GM19043 (cell line): ENCODE measurements at regions not wholly inside any gene's neighbourhood (a gene's known extent, or its start where the extent isn't known, plus 50 kb on each side); places are given as distances from the start of the nearest gene placed in this dataset.

Experiments used
- ATAC-seq: cut with Tn5 transposase; IDR thresholded peaks from one replicate; pipeline ENCODE4 v1.9.1; 2021; ENCODE audit warnings: low read depth; ENCODE audit not compliant: unreplicated experiment

DNA sequence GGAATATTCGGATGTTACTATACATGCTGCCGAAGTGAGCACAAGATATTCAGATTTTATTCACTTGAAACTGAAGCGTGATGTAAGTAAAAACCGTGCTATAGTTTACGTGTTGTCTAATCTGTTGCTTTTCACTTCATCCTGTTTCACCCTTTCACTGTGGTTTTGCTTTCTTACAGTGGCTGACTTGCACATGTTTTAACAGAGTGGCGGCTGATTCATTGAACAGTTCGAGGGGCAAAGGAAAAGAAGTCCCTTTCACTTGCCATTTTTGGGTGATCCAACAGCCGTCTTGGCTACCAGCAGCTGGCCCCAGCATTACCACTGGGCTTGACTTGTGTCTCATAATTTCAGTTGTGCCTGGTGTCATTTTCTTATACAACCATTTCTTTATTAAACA is 134.0 kb downstream of the IRX1 start:
- no peak for ATAC-seq

- no peak for ATAC-seq
Observed at GRCh38 chr5:3734632-3735031, 139.0 kb downstream of the IRX1 start.

DNA sequence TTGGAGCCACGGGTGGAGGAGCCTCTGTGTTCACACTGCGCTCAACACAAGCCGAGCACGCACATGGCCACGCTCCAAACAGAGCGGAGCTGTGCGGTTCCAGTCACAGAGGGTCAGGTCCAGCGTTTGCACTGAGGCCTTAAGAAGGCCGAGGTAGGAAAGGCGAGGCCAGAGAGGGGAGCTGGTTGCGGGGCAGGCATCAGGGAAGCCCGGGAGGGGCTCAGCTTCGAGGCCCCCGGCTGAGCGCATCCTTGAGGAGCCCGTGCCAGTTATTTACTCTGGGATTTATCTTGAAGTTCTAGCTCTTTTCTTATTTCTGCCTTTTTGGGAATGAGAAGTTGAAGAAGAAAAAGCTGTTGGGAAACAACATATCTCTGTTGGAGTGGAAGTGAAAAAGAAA is 140.8 kb downstream of the IRX1 start:
- no peak for ATAC-seq

DNA sequence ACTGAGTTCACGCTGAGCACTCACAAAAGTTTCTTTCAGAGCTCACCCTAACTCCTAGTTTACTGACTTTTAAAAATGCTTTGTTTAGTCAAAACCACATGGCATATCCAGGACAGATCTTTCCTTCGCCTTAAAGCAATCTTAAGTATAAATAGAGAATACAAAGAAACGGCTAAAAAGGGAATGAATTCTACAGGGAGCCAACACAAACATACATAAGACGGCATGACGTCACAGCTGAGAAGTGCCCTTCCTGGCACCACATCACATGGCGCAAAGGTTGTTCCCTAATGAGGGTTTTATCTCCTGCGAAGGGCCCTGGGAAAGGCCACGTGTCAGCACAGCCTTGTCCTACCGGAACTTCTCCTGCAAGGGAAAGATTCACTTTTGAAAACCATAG is 141.3 kb downstream of the IRX1 start:
- ATAC-seq, result no peak

GRCh38 chr5:3738919-3739318 is 143.3 kb downstream of the IRX1 start:
- ATAC-seq, result no peak

DNA sequence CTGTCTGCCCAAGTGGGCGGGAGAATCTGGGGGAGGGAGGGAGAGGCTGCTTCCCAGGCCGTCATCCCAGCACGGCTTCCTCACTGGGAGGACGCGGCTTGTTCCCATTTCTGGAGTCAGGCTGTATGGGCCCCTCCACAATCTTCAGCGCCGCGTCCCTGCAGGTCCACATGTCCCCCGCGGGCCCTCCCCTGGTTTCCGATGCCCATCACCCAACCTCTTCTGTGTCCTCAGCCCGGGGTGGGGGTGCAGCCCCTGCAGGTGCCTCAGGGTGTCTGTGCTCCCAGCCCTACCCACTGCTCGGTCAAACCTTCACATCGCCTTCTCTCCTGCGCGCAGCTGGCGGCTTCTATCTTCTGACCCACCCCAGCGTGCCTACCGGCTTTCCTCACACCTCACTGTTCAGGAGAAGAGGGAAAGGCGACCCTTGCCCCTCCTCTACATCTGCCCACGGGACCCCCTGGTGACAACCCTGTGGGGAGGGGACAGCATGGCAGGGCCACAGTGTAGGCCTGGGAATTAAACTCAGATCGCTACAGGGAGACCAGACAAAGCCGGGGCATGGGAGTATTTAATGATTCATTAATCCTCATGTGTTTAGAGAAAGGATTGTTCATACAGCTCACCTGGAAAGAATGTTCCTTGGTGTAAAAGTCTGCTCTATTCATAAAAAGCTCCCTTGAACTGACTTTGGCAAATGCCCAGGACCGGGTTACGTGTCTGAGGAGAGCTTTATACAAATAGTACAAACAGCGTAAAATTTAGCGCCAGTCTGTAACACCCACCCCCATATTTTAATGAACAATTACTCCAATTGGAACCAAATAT is 145.1 kb downstream of the IRX1 start:
- no peak for ATAC-seq

GRCh38 chr5:3741374-3741770 is 145.7 kb downstream of the IRX1 start:
- no peak for ATAC-seq

GRCh38 chr5:3742750-3743149 is 147.1 kb downstream of the IRX1 start:
- ATAC-seq, result no peak

DNA sequence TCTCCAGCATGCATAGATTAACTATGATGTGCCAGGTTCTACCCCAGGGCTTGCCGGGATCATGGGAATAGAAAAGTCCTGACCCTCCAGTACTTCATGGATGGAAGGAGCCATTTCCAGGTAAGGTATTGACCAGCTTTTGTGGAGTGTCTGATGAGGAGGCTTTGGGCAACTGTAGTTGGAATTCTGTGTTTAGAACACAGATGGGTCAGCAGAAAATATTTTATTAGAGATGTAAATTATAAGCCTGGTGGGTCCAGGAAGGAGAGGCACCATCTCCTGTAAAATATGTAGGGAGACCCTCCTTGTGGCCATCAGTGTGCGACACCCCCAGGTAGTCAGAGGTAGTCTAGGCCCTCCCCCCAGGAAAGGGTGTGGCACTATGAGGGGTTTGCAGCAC is 156.2 kb downstream of the IRX1 start:
- no peak for ATAC-seq

DNA sequence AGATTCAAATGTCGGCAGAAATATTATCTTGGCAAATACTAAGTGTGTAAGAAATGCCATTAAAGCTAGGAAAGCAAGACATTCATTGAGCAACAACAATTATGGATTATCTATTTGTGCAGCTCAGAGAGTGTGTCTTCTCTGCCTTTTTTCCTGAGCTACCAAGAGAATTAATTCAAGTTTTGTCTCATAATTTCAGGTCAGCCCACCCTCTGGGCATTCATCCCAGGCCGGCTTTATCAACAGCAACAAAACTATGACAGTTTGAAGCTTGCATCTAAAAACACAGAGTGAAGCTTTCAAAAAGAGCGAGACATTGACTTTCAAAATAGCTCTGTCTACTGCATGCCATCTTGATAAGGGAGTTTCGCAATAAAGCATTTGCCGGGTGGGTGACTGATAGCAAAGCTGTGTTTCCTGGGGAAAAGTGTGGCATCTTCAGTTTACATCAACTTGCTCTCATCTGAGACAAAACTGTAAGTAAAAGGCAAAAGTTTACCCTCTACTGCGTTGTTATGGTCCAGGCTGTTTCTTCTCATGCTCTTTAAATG is 182.4 kb downstream of the IRX1 start:
- ATAC-seq, result no peak

DNA sequence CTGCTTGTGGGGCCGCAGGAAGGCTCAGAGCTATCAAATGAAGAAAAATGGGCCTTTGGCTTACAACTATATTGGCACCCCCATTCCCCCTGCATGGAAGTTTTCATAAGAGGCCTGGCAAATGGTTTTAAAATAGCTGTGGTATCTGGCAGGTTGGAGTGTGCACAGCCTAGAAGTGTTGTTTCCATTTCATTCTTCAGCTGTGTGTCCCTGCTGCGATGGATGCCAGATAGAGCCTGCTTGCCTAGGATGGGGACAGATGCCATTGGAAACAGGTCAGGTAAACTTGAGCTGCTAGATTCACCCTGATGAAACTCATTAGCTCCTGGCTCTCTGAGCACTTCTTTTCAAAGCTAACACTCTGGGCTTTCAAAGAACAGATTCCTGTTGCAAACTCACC is 183.3 kb downstream of the IRX1 start:
- no peak for ATAC-seq

- ATAC-seq, result no peak
Observed at GRCh38 chr5:3780278-3780677, 184.6 kb downstream of the IRX1 start.

DNA sequence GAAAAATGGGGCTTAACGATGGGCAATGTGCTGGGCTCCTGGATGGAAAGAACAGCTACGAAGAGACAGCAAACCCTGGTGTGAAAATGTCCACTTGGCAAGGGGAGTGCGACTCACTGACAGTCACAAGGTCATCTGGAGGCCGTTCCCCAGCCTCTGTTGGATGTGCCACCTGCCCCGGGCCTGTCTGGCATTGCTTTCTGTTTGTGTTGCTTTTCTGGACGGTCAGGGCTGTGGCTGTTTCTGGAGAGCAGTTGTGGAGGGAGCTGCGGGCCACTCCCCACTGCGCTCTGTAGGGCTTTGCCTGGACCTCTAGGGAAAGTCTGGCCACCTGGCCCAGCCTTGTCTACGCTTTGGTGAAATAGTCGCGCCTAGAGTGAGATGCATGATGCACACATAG is 185.3 kb downstream of the IRX1 start:
- no peak for ATAC-seq

DNA sequence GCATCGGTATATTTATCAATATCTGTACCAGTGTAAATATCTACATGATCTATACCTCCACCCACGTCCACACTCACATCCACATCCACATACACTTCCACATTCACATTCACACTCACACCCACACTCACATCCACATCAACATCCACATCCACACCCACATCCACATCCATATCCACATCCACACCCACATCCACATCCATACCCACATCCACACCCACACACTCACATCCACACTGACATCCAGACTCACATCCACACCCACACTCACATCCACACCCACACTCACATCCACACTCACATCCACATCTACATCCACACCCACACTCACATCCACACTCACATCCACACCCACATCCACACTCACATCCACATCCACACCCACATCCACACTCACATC is 189.2 kb downstream of the IRX1 start:
- no peak for ATAC-seq

- ATAC-seq, result no peak
Observed at GRCh38 chr5:3786165-3786564, 190.5 kb downstream of the IRX1 start.

DNA sequence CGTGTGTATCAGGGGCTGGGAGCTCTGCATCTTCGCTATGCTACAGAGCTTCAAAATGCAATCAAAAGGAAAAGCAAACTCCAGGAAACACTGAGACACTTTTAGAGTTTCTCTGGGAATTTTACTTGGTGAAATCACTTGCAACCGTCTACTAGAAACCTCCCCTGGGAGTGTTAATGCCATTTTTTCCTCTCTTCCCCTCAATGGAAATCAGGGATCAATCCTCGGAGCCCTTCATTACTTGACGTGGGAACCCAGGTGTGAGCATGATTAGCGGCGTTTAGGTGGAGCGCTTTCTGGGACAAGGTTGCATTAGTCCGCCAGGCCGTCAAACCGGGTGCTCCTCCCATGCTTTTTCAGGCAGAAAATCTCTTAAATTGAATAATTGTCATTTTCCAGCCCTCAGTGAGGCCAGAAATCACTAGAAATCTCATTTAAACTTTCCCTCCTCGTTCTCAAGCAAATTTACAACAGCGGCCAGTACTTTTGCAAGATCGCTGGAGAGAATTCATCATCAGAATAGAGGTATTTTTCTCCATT is 191.3 kb downstream of the IRX1 start:
- ATAC-seq, result no peak

- ATAC-seq, result no peak
Observed at GRCh38 chr5:3787604-3788003, 192.0 kb downstream of the IRX1 start.

DNA sequence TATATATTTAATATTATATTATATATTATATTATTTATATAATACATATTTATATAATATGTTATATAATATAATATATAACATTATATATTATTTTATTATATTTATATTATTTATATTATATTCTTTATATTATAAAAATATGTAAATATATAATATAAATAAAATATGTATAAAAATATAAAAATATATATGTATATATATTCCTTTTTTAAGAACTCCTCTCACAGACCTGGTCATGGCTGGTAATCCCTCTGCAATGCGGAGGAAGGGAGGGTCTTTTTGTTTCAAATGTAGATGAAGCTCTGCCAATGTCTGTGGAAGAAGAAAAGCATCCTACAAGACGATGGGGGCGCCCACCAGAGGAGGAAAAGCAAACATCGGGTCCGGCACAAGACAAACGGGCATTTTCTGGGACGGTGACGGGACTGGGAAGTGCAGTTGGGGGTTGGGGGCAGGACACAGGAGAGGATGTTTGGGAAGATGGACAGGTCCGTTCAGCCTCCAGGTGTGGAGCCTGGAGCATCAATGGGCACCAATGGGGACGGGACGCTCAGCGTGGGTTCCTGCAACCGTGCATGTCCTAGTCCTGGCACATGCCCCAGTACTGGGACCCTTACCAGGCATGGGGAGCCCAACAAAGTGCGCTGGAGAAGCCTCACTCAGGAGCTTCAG is 194.0 kb downstream of the IRX1 start:
- ATAC-seq, result no peak

DNA sequence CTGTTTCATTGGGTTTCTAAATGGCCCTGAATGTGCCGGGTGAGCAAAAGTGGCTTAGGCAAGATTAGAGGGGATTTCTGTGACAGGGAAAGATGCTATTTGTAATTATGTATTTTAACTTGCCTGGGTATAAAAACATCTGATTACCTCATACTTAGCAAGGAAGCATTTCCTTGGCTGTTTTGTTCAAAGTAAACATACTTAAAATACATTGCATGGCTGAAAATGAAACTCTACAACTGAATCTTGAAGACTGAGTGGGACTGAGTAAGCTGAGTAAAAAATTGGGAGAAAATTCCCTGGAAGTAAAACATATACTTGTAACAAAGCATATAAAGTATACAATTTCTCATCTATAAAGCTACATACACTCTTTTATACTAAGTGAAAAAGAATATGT is 197.5 kb downstream of the IRX1 start:
- ATAC-seq, result no peak

DNA sequence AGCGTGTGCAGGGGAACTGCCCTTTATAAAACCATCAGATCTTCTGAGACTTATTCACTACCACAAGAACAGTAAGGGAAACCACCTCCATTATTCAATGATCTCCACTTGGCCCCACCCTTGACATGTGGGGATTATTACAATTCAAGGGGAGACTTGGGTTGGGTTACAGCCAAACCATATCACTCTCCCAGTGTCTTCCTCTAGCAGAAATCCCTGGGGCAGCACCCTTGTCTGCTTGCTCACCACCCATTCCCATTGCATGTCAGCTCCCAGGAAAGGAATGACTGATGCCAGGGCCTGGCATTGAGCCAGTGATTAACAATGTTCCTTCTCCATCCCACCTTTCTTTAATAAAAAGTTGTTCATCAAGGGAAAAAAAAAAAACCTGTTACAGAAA is 199.0 kb downstream of the IRX1 start:
- ATAC-seq, result no peak

- no peak for ATAC-seq
Observed at GRCh38 chr5:3796736-3797135, 201.1 kb downstream of the IRX1 start.

- ATAC-seq, result no peak
Observed at GRCh38 chr5:3801967-3802366, 206.3 kb downstream of the IRX1 start.
